GM19023 (cell line): ENCODE measurements at regions not wholly inside any gene's neighbourhood (a gene's known extent, or its start where the extent isn't known, plus 50 kb on each side); places are given as distances from the start of the nearest gene placed in this dataset.
A peak's percentile ranks its signal among the peaks of the same experiment; 100 is the strongest.
"Not testable (repeated sequence)": the region's sequence is repeated elsewhere in the genome, so short reads cannot be mapped to it uniquely, and the experiment has no call there.

Experiments used
- ATAC-seq: cut with Tn5 transposase; IDR thresholded peaks from one replicate; pipeline ENCODE4 v1.9.1; 2021; ENCODE audit warnings: mild to moderate bottlenecking, moderate library complexity; ENCODE audit not compliant: unreplicated experiment

GRCh38 chrX:120719622-120720021 is 89.8 kb upstream of the C1GALT1C1 start:
- ATAC-seq: no peak

DNA sequence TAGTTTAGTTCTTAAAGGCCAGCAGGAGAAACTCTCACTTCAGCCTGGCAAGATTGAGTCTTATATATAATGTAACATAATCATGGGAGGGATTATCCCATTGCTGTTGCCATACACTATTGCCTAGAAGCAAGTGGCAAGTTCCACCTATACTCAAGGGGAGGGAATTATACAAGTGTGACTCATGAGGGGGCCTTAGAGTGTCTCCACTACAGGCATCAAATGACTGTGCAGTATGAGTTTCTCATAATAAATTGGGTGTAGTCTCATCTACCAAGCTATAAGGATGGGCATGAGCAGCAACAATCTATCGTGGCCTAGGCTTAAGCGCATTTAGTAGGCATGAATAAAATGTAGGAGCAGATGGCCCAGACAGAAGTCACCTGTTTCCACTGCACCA is 89.1 kb upstream of the C1GALT1C1 start:
- ATAC-seq: no peak

- not testable (repeated sequence) for ATAC-seq
These were observed 72.5 kb upstream of the C1GALT1C1 start for GRCh38 chrX:120702337-120702736.

DNA sequence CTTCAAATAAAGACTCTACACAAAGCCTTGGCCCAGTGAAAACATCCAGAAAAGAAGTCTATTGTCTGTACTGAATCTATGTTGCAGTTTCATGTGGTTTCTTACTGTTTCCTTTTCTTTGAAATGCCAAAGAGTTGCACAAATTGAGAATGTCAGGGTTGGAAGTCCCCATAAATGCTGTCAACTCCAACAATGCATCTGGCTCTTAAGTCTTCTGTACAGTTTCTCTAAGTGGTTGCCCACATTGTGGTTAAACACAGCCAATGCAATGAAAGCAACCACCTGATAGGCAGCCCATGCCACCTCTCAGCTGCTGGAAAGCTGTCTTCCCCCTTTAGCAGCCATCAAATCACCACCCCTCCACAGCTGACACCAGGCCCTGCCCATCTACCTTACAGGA is 67.2 kb upstream of the C1GALT1C1 start:
- peak; percentile 88 for ATAC-seq

GRCh38 chrX:120692319-120692718 is 62.5 kb upstream of the C1GALT1C1 start:
- no peak for ATAC-seq

DNA sequence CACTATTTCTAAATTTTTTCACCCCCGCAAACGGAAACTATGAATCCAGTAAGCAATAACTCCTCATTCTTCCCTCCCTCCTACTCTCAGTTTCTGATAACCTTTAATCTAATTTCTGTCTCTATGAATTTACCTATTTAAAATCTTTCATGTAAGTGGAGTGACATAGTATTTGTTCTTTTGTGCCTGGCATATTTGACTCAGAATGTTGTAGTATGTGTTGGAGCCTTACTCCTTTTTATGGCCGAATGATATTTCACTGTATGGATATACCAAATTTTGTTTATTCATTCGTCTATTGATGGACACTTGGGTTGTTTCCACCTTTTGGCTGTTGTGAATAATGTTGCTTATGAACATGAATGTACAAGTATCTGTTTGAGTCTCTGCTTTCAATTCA is 61.1 kb upstream of the C1GALT1C1 start:
- ATAC-seq: no peak

DNA sequence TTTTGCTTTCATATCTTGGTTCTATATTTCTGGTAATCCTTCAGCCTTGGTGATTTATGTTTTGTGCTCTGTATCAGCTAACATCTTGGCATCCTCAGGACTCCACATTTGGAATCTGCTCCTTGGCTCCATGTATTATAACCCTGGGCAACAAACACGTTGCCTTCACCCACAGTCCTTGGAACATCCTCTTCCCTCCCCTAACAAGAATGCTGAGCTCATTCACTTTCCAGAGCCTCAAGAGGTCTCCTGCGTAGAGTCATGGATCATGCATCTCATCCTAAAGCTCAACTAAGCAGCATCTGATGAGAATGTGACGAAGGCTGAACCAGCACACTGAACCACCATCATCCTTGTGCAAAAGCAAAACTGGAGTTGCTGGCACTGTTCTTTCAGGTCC is 60.5 kb upstream of the C1GALT1C1 start:
- ATAC-seq: no peak

GRCh38 chrX:120680090-120680489 is 50.2 kb upstream of the C1GALT1C1 start:
- no peak for ATAC-seq
